Activated CD4-positive, alpha-beta T cell treated with anti-CD3 and anti-CD28 coated beads, Interleukin-2, amount 10 ng/mL, durations not matched to agents 7 days and 5 days (primary cell): ENCODE measurements at regions not wholly inside any gene's neighbourhood (a gene's known extent, or its start where the extent isn't known, plus 50 kb on each side); places are given as distances from the start of the nearest gene placed in this dataset.
"Not testable (repeated sequence)": the region's sequence is repeated elsewhere in the genome, so short reads cannot be mapped to it uniquely, and the experiment has no call there.

Source experiments
- CTCF ChIA-PET: fragments of 350-600 bp; sonication (Branson Sonifier 250); formaldehyde crosslinking; loops from one replicate; lab custom pipeline; 2021; ENCODE audit warnings: antibody characterized with exemption; lab: Charles Lee
- POLR2A ChIA-PET: fragments of 350-600 bp; sonication (Branson Sonifier 250); formaldehyde crosslinking; loops from one replicate; lab custom pipeline; 2021; ENCODE audit warnings: antibody characterized with exemption; lab: Charles Lee
- DNase-seq: peaks from one replicate; pipeline ENCODE4 v3.0.0-alpha.2; 2020
- H3K27ac Mint-ChIP-seq: one replicate; pipeline ENCODE4 v1.8.0; 2021; ENCODE audit warnings: mild to moderate bottlenecking, moderate library complexity, mixed read lengths
- H3K27me3 Mint-ChIP-seq: one replicate; pipeline ENCODE4 v1.8.0; 2021; ENCODE audit warnings: mixed read lengths
- H3K36me3 Mint-ChIP-seq: one replicate; pipeline ENCODE4 v1.8.0; 2021; ENCODE audit warnings: low read depth, mixed read lengths
- H3K4me1 Mint-ChIP-seq: one replicate; pipeline ENCODE4 v1.8.0; 2021; ENCODE audit warnings: mixed read lengths
- H3K4me3 Mint-ChIP-seq: one replicate; pipeline ENCODE4 v1.8.0; 2021; ENCODE audit warnings: mild to moderate bottlenecking, moderate library complexity, mixed read lengths
- H3K9me3 Mint-ChIP-seq: one replicate; pipeline ENCODE4 v1.8.0; 2021; ENCODE audit warnings: mixed read lengths

GRCh38 chr9:73265876-73266275 is 114.2 kb downstream of the ANXA1 start:
- no peak overlapping the region for H3K27ac Mint-ChIP-seq
- ChIA-PET CTCF (interaction anchor here (0.6 to 0.7 kb wide), 2 partner anchors 553 to 929 kb away, joined by 3 to 4 read pairs; no protein-coding TSS in a partner anchor), POLR2A (no interaction called here)
- no peaks in the 10 kb centered on the region for H3K4me1 Mint-ChIP-seq
- no peaks in the 10 kb centered on the region for H3K9me3 Mint-ChIP-seq
- H3K27me3 Mint-ChIP-seq, result no peaks in the 10 kb centered on the region
- no peak overlapping the region for H3K4me3 Mint-ChIP-seq
- DNase-seq, result no peak
- H3K36me3 Mint-ChIP-seq, result no peaks in the 10 kb centered on the region

- no peaks in the 10 kb centered on the region for H3K9me3 Mint-ChIP-seq
- ChIA-PET CTCF (interaction anchor here (1.0 kb wide), 1 partner anchor 9 kb away, joined by 3 read pairs; no protein-coding TSS in a partner anchor), POLR2A (no interaction called here)
- H3K4me3 Mint-ChIP-seq, result no peak overlapping the region
- no peaks in the 10 kb centered on the region for H3K4me1 Mint-ChIP-seq
- H3K36me3 Mint-ChIP-seq, result no peaks in the 10 kb centered on the region
- no peaks in the 10 kb centered on the region for H3K27me3 Mint-ChIP-seq
- H3K27ac Mint-ChIP-seq, result no peak overlapping the region
- no peak for DNase-seq
These were observed 117.9 kb downstream of the ANXA1 start for GRCh38 chr9:73269430-73270101.

- no peaks in the 10 kb centered on the region for H3K4me1 Mint-ChIP-seq
- no peaks in the 10 kb centered on the region for H3K9me3 Mint-ChIP-seq
- no peak overlapping the region for H3K4me3 Mint-ChIP-seq
- no peak for DNase-seq
- H3K36me3 Mint-ChIP-seq, result no peaks in the 10 kb centered on the region
- POLR2A ChIA-PET, result no interaction called here
- CTCF ChIA-PET, result no interaction called here
- no peaks in the 10 kb centered on the region for H3K27me3 Mint-ChIP-seq
- no peak overlapping the region for H3K27ac Mint-ChIP-seq
These were observed 119.5 kb downstream of the ANXA1 start for GRCh38 chr9:73270967-73271721.

- H3K4me1 Mint-ChIP-seq, result no peaks in the 10 kb centered on the region
- no peak for DNase-seq
- H3K27me3 Mint-ChIP-seq, result no peaks in the 10 kb centered on the region
- no peaks in the 10 kb centered on the region for H3K36me3 Mint-ChIP-seq
- ChIA-PET POLR2A (no interaction called here), CTCF (no interaction called here)
- no peak overlapping the region for H3K27ac Mint-ChIP-seq
- no peaks in the 10 kb centered on the region for H3K9me3 Mint-ChIP-seq
- no peak overlapping the region for H3K4me3 Mint-ChIP-seq
These were observed 128.4 kb downstream of the ANXA1 start for GRCh38 chr9:73280113-73280512.

- H3K9me3 Mint-ChIP-seq, result no peaks in the 10 kb centered on the region
- POLR2A ChIA-PET, result no interaction called here
- no peak for DNase-seq
- no peaks in the 10 kb centered on the region for H3K4me1 Mint-ChIP-seq
- CTCF ChIA-PET, result no interaction called here
- H3K27ac Mint-ChIP-seq, result no peak overlapping the region
- no peaks in the 10 kb centered on the region for H3K27me3 Mint-ChIP-seq
- no peak overlapping the region for H3K4me3 Mint-ChIP-seq
- no peaks in the 10 kb centered on the region for H3K36me3 Mint-ChIP-seq
These were observed 132.7 kb downstream of the ANXA1 start for GRCh38 chr9:73284377-73284776.

GRCh38 chr9:73294336-73294735 is 142.7 kb downstream of the ANXA1 start:
- Mint-ChIP-seq H3K27me3 (no peaks in the 10 kb centered on the region), H3K4me1 (no peaks in the 10 kb centered on the region), H3K27ac (no peak overlapping the region), H3K4me3 (no peak overlapping the region), H3K9me3 (no peaks in the 10 kb centered on the region), H3K36me3 (no peaks in the 10 kb centered on the region)
- DNase-seq, result no peak
- ChIA-PET POLR2A (no interaction called here), CTCF (no interaction called here)

GRCh38 chr9:73325983-73326382 is 174.3 kb downstream of the ANXA1 start:
- no peaks in the 10 kb centered on the region for H3K27me3 Mint-ChIP-seq
- H3K9me3 Mint-ChIP-seq, result no peaks in the 10 kb centered on the region
- no peak overlapping the region for H3K27ac Mint-ChIP-seq
- no peak overlapping the region for H3K4me3 Mint-ChIP-seq
- DNase-seq, result no peak
- CTCF ChIA-PET, result no interaction called here
- no peaks in the 10 kb centered on the region for H3K36me3 Mint-ChIP-seq
- no peaks in the 10 kb centered on the region for H3K4me1 Mint-ChIP-seq
- POLR2A ChIA-PET, result no interaction called here

- Mint-ChIP-seq H3K4me1 (no peaks in the 10 kb centered on the region), H3K27ac (no peak overlapping the region), H3K4me3 (no peak overlapping the region), H3K36me3 (no peaks in the 10 kb centered on the region), H3K9me3 (no peaks in the 10 kb centered on the region), H3K27me3 (no peaks in the 10 kb centered on the region)
- POLR2A ChIA-PET, result no interaction called here
- CTCF ChIA-PET, result no interaction called here
- DNase-seq, result no peak
These were observed 175.5 kb downstream of the ANXA1 start for GRCh38 chr9:73327149-73327548.

GRCh38 chr9:73337182-73337581 is 185.5 kb downstream of the ANXA1 start:
- DNase-seq, H3K27me3 Mint-ChIP-seq, CTCF ChIA-PET, H3K4me1 Mint-ChIP-seq, H3K36me3 Mint-ChIP-seq, H3K4me3 Mint-ChIP-seq, H3K27ac Mint-ChIP-seq, POLR2A ChIA-PET, H3K9me3 Mint-ChIP-seq: not testable (repeated sequence)

- Mint-ChIP-seq H3K9me3 (no peaks in the 10 kb centered on the region), H3K27ac (no peak overlapping the region), H3K36me3 (no peaks in the 10 kb centered on the region), H3K4me3 (no peak overlapping the region), H3K4me1 (no peaks in the 10 kb centered on the region), H3K27me3 (no peaks in the 10 kb centered on the region)
- CTCF ChIA-PET, result interaction anchor here (0.6 kb wide), 1 partner anchor 1197 kb away, joined by 5 read pairs; no protein-coding TSS in a partner anchor
- POLR2A ChIA-PET, result no interaction called here
- DNase-seq, result no peak
These were observed 192.4 kb downstream of the ANXA1 start for GRCh38 chr9:73344060-73344459.

- DNase-seq, result no peak
- no peaks in the 10 kb centered on the region for H3K9me3 Mint-ChIP-seq
- H3K27me3 Mint-ChIP-seq, result no peaks in the 10 kb centered on the region
- ChIA-PET CTCF (no interaction called here), POLR2A (no interaction called here)
- H3K36me3 Mint-ChIP-seq, result no peaks in the 10 kb centered on the region
- no peak overlapping the region for H3K4me3 Mint-ChIP-seq
- H3K27ac Mint-ChIP-seq, result no peak overlapping the region
- no peaks in the 10 kb centered on the region for H3K4me1 Mint-ChIP-seq
These were observed 195.5 kb downstream of the ANXA1 start for GRCh38 chr9:73347123-73347522.

- no peak overlapping the region for H3K27ac Mint-ChIP-seq
- no peaks in the 10 kb centered on the region for H3K27me3 Mint-ChIP-seq
- H3K36me3 Mint-ChIP-seq, result no peaks in the 10 kb centered on the region
- DNase-seq, result no peak
- H3K4me3 Mint-ChIP-seq, result no peak overlapping the region
- H3K9me3 Mint-ChIP-seq, result no peaks in the 10 kb centered on the region
- ChIA-PET POLR2A (no interaction called here), CTCF (no interaction called here)
- no peaks in the 10 kb centered on the region for H3K4me1 Mint-ChIP-seq
These were observed 196.1 kb downstream of the ANXA1 start for GRCh38 chr9:73347720-73348119.

GRCh38 chr9:73348471-73348870 is 196.8 kb downstream of the ANXA1 start:
- POLR2A ChIA-PET, result no interaction called here
- H3K27ac Mint-ChIP-seq, result no peak overlapping the region
- no peaks in the 10 kb centered on the region for H3K9me3 Mint-ChIP-seq
- no peak for DNase-seq
- CTCF ChIA-PET, result no interaction called here
- no peaks in the 10 kb centered on the region for H3K36me3 Mint-ChIP-seq
- no peak overlapping the region for H3K4me3 Mint-ChIP-seq
- no peaks in the 10 kb centered on the region for H3K27me3 Mint-ChIP-seq
- no peaks in the 10 kb centered on the region for H3K4me1 Mint-ChIP-seq
